Kidney tubule cell (primary cell): ENCODE measurements at regions not wholly inside any gene's neighbourhood (a gene's known extent, or its start where the extent isn't known, plus 50 kb on each side); places are given as distances from the start of the nearest gene placed in this dataset.
"Not testable (repeated sequence)": the region's sequence is repeated elsewhere in the genome, so short reads cannot be mapped to it uniquely, and the experiment has no call there.

Experiments used
- DNase-seq: peaks from one replicate; pipeline ENCODE4 v3.0.0-alpha.2; 2018; ENCODE audit warnings: low spot score

DNA sequence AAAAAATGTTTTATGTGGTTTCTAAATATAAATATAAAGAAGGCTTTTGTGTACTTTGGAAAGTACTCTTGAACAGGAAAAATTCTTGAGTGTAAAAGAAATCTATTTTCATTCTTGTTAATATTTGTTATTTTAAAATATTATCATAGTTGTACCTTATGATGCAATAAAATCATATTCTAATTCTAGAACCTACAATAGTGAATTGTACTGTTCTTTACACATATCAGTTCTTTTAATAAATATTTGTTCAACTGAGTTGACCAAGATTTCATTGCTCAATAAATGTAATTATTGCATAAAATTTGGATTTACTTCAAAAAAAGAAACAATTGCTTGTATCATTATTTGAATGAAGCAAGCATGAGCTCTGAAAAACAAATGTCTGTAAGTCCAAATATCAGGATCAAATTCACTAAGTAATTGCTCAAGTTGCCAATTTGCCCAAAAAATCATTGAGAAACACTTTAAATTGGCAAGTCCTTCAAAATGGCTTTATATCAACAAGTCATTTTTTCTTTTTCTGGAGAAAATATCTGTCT lies 191.6 kb upstream of the SLC16A7 start:
- DNase-seq, result no peak

DNA sequence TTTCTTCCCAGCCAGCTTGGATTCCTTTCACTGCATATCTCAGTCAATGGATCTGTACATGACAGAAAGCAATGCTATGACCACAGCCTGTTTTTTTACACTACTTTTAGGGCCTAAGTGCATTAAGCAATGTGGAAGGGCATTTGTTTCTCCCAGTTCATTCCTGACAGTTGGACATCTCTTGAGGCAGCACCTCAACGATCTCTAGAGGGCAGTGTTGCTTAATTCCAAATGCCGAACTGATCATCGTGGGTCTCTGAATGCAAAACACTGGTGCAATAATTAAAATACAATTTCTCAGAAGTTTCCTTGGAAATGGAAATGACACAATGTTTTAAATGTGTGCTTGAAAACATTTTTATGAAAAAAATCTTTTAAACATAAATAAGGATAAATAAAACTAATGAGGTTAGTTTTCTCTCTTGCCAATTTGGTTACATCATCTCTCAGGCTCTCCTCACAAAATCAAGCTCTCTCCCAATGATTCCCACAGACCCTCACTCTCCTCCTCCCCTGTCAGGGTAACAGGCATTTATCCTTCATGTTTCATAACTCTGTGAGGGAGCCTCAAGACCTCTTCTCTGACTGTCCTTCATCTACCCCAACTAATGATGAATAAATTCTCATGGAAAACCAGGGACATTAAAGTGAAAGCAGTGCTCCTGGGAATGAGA lies 192.4 kb upstream of the SLC16A7 start:
- DNase-seq, result peak; percentile 59

DNA sequence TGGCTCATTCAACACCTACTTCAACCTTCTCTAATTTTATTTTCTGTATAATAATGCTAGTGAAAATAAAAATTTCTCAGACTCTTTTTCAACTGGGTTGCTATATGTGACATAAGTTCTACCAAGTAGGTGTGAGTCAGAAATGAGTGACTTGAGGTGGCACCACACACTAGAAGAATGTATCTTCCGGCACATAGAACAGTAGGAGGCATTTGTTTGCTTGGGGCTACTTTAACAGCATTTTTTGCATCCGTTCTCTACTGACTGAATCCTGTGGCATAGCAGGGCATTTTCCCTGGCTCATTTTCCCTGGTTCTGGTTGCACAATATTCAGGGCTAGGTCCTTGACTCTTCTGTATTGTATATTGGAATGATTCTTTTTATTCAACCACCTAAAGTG lies 194.0 kb upstream of the SLC16A7 start:
- DNase-seq, result no peak

DNA sequence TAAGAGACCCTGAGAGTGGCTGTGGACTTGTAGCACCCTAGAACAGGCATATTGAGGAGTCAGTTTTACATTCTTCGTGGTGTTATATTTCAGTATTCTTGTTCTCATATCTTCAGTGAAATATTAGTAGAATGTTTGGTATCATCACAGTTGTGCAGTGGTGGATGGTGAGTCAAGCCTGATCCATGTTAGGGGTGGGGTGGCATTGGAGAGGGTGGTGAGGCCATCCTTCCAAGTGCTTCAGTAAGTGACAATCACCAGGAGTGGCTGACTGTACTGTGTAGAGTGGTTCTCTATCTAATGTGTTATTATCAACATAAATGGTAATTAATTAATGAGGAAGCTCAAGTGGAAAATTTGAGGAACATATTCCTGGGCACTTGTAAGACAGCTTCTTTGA lies 197.7 kb upstream of the SLC16A7 start:
- no peak for DNase-seq

DNA sequence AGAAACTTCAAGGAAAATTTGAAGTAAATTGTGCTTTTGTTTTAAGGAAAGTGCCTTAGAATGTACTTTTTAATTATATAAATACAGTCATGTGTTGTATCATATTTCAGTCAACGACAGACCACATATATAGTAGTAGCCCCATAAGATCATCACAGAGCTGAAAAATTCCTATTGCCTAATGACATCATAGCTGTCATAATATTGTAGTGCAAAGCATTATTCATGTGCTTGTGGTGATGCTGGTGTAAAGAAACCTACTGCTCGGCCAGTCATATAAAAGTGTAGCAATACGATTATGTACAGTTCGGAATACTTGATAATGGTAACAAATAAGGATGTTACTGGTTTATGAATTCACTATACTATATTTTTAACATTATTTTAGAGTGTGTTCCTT lies 198.9 kb upstream of the SLC16A7 start:
- no peak for DNase-seq

DNA sequence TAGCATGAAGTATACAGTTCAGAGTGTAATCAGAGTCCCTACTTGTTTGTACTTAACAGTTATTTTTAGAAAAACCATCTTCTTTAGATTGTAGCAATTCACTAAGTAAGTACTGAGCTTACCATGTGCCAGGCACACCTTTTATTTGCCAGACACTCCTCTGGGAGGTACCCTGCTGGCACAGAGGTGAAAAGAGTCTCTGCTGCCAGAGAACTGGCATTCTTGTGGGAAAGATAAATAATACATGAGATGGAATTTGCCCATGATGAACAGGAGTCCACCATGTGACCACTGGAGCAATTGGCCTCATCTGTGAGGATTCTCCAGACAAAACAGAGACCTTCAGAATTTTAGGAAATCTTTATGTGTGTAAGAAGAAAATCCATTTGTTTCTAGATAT lies 199.3 kb upstream of the SLC16A7 start:
- DNase-seq, result peak; percentile 39

DNA sequence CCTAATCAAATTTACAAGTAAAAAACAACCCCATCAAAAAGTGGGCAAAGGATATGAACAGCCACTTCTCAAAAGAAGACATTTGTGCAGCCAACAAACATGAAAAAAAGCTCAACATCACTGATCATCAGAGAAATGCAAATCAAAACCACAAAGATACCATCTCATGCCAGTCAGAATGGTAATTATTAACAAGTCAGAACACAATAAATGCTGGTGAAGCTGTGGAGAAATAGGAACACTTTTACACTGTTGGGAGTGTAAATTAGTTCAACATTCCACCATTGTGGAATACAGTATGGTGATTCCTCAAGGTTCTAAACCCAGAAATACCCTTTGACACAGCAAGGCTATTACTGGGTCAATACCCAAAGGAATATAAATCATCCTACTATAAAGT lies 200.5 kb upstream of the SLC16A7 start:
- DNase-seq, result peak; percentile 58

DNA sequence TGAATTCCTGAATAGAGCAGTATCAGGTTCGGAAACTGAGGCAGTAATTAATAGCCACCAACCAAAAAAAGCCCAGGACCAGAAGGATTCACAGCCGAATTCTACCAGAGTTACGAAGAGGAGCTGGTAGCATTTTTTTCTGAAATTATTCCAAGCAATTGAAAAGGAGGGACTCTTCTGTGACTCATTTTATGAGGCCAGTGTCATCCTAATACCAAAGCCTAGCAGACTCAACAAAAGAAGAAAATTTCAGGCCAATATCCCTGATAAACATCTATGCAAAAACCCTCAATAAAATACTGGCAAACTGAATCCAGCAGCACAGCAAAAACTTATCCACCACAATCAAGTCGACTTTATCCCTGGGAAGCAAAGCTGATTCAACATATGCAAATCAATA lies 202.3 kb upstream of the SLC16A7 start:
- DNase-seq, result no peak

DNA sequence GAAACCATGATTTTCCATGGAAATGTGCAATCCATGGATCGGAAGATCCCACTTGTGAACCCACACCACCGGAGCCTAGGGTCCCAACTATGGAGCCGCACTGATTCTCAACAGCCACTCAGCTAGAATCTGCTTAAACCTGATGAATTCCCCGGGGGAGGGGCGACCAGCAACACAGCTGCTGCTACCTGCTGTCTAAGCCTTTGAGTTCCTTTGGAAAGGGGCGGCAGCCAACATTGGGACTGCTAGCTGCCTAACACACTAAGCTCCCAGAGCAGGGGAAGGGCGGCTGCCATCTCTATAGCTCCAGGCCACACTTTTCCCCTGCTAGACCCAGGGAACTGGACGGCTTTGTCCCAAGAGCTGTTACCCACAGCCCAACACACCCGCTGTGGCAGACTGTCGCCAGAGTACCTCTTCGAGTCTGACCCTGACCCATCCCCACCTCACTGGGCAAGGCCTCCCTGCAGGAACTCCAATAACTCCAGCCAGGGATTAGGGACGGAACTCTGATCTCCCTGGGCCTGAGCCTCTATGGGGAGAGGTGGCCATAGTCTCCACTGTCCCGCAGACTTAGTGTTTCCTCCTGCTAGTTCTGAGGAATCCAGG lies 205.8 kb upstream of the SLC16A7 start:
- DNase-seq, result no peak

DNA sequence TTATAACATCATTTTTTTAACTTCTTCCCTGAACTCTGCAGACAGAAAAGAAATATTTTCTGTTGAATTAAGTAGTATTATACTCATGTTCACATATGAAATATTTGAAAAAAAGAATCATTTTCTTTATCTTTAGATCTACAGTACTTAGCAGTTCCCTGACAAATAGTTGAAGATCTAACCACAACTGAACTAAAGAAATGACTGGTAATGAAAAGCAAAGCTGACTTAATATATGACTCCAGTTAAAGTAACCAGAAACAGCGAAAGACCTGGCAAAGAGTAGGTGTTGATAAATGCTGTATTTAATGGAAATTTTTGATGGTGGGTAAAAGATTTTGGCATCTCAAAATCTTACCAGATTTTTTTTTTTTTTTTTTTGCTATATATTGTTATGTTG lies 207.1 kb upstream of the SLC16A7 start:
- no peak for DNase-seq

DNA sequence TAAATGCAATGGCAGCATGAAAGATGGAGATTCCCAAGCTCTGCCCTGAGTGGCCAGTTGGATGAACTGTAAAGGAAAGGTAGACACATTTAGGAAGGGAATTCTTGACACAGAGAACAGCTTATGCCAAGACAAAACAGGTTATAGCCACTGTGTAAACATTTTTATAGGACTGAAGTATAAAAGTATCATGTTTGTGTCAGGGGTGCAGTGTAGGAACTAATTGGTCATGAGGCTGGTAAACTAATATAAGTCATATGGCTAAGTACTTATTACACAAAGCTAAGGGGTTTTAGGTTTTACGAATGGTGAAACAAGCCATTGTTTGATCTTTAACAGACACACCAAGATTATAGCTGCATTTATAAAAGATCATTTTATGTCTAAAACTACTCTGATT lies 207.7 kb upstream of the SLC16A7 start:
- DNase-seq, result no peak

DNA sequence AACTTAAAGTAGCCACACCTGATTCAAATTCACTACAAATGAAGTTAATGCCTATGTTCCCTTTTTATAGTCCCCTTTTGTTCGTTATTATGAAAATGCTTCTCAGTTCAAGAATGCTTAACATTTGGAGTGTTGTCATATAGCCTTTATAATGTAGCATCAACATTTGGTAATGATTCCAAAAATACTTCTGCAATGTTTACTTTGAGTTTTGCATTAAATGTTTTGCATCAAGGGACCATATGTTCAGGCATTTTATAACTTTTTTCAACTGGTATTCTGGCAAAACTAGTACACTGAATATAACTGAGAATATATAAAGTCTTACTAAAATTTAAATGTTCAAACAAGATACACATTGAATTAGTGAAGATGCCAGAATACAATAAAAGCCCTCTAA lies 209.6 kb upstream of the SLC16A7 start:
- DNase-seq, result no peak

DNA sequence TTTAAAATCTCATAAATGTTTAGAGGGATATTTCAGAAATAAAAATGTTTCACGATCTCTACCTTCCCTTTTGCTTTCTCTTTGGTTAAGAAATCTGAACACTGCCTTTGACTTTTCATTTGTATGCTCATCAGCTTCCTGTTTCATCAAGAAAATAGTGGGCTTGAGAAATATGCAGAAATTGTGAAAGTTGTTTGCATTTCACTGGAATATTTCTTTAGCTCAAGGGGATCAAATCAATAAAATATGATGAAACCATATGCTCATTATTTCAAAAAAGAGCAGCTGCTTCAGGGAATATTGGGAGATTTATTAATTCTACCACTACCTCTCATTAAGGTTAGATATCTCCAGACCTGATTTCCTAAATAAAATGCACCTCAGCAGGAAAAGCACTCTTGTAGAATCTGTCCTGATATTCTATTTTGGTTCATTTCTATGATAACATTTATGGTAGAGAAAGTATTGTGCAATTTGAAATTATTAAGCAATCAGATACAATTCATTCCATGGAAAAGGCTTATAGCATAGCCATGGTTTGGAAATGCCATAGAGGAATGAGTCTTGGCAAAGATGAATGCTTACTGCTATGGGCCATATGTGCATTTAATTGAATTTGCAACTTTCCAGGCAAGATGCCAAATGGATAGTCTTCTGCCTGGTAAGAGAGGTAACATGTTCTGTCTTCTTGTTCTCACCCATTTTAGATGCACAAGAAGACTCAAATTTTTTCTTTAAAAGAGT lies 212.6 kb upstream of the SLC16A7 start:
- DNase-seq, result no peak

DNA sequence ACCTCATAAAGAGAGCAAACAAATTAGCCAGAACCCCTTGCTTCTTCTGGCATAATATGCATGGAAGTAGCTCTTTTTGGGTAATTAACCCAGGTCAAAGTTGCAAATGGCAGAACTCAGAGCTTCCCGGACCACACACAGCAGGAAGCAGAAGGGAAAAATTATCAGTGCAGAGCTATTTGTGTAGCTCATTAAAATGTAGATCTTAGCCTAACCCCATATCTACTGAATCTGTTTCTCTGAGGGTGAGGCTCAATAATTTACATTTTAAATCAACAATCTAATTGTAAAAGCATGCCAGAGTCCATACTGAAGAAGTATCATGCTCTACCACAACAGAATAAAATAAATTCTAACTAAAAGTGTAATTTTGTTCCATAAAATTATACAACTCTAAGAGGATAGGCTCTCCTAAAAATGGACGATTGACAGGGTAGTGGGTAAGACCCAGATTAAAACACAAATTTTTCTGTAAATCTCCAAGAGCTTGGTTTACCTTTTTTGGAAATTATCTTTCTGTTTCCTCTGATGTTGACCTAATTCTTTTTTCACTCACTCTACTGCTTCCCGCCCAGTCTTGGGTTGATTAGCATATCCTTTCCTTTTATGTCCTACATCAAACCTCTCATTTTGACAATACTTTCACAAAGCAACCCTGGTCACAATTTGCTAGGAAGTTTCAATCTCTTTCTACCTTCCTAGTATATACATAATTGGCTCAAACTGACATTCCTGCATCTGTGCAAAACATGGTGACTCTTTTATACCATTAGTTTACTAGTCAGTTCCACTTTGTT lies 213.3 kb upstream of the SLC16A7 start:
- no peak for DNase-seq

DNA sequence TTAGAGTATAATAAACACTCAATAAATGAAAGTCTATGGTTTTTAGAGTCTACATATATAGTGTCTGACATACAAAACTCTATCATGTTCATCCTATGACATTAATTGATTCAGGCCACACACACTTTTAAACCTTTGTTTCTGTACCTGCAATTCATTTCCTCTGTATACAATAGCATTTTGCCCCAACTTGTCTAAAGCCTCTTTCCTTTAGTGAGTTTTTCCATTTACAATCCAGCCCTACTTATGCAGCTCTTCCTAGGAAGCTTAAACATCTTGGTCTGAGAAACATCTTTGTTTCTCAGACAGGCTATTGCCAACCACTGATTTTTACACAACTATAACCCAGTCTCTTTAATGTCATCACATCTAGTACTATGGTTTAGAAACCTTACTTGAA lies 214.7 kb upstream of the SLC16A7 start:
- DNase-seq, result no peak

DNA sequence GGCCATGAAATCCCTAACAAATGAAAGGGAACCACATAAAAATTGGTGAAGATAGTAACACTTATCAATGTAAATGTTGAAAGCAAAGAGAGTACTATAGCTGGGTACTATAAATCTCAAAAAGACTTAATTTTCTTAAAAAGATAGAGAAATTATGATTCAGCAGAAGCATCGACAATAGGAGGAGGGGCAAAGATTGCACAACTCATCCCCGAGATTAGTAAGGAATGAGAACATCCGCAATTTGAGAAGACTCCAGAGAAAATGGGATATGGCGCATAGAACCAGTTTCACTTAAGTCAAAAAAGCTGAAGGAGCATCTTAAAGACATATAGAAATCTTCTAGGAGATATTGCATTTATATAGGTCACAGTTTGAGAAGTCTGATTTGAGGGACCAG lies 220.2 kb upstream of the SLC16A7 start:
- no peak for DNase-seq

DNA sequence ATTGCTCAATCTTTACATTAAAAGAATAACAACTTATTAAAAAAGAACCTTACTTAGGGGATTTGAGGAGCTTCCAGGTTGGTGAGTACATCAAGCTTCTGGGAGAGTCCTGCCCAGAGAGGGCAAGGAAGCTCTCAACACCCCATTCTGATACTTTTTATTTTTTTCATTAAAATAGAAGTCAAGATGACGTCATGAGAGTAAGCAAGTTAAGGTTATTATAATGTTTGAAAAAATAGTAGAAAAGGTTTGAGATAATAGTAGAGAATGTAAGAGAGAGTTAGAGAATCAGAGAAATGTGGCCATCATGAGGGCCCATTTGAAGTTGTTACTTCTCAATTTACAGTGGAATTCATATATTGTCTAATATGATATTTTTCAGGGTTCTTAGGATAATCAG lies 221.0 kb upstream of the SLC16A7 start:
- no peak for DNase-seq

DNA sequence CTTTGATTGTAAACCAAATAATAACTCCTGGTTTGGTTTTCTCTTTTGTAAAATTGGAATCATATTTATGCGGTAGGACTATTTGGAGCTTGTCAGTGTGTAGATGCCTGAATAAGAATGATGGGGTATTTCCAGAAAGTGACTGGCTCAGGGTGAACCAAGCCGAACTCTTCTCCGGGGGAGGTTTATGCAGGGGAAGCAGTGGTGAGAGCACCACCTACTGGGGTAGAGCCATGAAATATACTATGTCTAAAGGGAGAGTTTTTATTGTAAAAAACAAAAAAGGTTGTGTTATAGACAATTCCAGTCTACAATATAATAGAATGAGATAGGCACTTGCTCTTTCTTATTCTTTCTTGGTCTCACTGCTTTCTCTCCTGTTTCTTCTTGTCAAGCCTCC lies 222.9 kb upstream of the SLC16A7 start:
- peak; percentile 18 for DNase-seq

DNA sequence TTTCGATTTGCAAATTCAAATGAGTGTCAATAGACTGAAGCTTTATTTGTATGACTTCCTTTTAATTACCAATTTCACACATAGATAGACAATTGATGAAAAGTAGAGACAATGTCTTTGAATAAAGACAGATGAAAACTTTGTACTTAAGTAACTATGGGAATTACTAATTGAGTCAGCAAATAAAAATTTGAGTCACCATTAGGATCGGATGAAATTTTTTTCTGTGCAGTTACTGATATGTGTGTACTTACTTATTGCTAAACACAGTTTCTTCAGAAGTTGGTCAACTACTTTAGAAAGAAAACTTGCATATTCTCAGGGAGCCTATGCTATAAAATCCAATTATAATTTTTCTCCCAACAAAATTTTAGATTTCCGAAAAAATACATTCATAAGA lies 224.9 kb upstream of the SLC16A7 start:
- no peak for DNase-seq

DNA sequence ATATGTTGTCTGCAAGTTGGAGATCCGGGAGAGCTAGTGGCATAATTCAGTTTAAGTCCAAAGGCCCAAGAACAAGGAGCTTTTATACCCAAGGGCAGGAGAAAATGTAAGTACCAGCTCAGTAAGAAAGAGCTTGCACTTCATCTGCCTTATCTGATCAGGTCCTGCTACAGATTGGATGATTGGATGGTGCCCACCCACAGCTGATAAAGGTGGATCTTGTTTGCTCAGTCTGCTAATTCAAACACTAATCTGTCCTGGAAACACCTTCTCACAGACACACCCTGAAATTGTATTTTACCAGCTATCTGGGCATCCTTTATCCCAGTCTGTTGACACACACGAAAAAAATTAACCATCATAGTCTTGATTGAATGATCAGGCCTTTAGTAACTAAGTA lies 230.7 kb upstream of the SLC16A7 start:
- DNase-seq, result no peak

DNA sequence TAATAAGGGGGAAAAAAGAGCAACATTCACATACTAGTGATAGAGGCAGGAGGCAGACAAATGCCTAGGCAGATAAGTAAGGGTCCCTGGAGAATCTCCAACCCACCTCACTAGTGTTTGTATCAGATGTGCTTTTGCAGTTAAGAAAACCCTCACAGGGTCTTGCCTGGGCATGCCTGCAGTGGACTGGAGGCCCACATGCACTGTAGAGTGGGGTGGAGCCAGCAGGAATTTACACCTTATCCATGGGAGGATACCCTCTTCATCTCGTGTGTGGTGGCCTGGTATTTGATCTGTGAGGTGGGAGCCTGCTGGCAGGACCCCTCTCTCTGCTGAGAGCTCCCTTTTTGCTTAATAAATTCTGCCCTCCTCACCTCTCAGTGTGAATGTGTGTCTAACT lies 238.0 kb upstream of the SLC16A7 start:
- peak; percentile 9 for DNase-seq

DNA sequence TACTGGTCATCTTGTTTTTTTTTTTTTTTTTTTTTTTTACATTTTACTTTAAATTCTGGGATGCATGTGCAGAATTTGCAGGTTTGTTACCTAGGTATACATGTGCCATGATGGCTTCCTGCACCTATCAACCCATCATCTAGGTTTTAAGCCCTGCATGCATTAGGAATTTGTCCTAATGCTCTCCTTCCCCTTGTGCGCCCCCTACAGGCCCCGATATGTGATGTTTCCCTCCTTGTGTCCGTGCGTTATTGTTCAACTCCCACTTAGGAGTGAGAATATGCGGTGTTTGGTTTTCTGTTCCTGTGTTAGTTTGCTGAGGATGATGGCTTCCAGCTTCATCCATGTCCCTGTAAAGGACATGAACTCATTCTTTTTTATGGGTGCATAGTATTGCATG lies 249.6 kb upstream of the SLC16A7 start:
- not testable (repeated sequence) for DNase-seq

DNA sequence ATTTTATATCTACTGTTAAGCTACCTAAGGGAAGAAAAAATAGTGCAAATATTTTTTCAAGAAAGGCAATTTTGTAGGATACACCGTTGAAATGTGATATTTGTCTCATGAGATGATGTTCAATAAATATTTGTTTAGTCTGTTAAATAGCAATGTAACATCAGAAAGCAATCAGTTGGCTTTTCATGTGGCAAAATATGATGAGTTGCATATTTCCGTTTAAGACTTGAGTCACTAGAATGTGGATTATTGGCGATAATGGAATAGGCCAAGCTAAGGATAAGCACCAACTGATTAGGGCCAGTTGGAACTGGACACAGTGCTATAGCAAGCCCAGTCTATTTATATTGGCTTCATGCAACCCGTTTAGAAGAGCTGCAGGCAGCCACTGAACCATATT lies 250.4 kb upstream of the SLC16A7 start:
- DNase-seq, result no peak
